ENCODE measurements at regions not wholly inside any gene's neighbourhood (a gene's known extent, or its start where the extent isn't known, plus 50 kb on each side); places are given as distances from the start of the nearest gene placed in this dataset.

- Histone ChIP-seq H2AFZ (ENCODE audit: low read length) (no peak overlapping the region), H3K36me3 (ENCODE audit: insufficient read depth, low read length) (no peaks in the 10 kb centered on the region), H3K27me3 (ENCODE audit: insufficient read depth, low read length) (no peaks in the 10 kb centered on the region), H3K79me2 (ENCODE audit: insufficient read depth, low read length) (no peaks in the 10 kb centered on the region), H4K20me1 (ENCODE audit: insufficient read depth, low read length) (no peaks in the 10 kb centered on the region), H3K4me1 (ENCODE audit: insufficient read depth, low read length) (no peaks in the 10 kb centered on the region), H3K27ac (ENCODE audit: low read depth, low read length) (no peak overlapping the region), H3K4me2 (ENCODE audit: insufficient read depth, low read length) (no peak overlapping the region), H3K4me3 (ENCODE audit: insufficient read depth, low read length) (no peak overlapping the region), H3K9me3 (ENCODE audit: low read depth, low read length) (no peaks in the 10 kb centered on the region)
- TF ChIP-seq, protein P1, sequence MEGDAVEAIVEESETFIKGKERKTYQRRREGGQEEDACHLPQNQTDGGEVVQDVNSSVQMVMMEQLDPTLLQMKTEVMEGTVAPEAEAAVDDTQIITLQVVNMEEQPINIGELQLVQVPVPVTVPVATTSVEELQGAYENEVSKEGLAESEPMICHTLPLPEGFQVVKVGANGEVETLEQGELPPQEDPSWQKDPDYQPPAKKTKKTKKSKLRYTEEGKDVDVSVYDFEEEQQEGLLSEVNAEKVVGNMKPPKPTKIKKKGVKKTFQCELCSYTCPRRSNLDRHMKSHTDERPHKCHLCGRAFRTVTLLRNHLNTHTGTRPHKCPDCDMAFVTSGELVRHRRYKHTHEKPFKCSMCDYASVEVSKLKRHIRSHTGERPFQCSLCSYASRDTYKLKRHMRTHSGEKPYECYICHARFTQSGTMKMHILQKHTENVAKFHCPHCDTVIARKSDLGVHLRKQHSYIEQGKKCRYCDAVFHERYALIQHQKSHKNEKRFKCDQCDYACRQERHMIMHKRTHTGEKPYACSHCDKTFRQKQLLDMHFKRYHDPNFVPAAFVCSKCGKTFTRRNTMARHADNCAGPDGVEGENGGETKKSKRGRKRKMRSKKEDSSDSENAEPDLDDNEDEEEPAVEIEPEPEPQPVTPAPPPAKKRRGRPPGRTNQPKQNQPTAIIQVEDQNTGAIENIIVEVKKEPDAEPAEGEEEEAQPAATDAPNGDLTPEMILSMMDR (IDR thresholded peaks at IDR 0.05; ENCODE audit: extremely low read depth, low read depth, low read length) = no peak
- no peak for DNase-seq (ENCODE audit: insufficient read length, low spot score, missing footprints)
Measured at GRCh38 chr3:89580859-89581258, 473.4 kb downstream of the EPHA3 start.

GRCh38 chr3:89584398-89584797 lies 477.0 kb downstream of the EPHA3 start:
- DNase-seq (ENCODE audit: insufficient read length, low spot score, missing footprints) = no peak
- H3K4me3 ChIP-seq (ENCODE audit: insufficient read depth, low read length) = no peak overlapping the region
- H3K9me3 ChIP-seq (ENCODE audit: low read depth, low read length) = no peaks in the 10 kb centered on the region
- no peak overlapping the region for H3K4me2 ChIP-seq (ENCODE audit: insufficient read depth, low read length)
- no peaks in the 10 kb centered on the region for H3K79me2 ChIP-seq (ENCODE audit: insufficient read depth, low read length)
- H3K27ac ChIP-seq (ENCODE audit: low read depth, low read length) = no peak overlapping the region
- no peak overlapping the region for H2AFZ ChIP-seq (ENCODE audit: low read length)
- no peaks in the 10 kb centered on the region for H3K36me3 ChIP-seq (ENCODE audit: insufficient read depth, low read length)
- H3K4me1 ChIP-seq (ENCODE audit: insufficient read depth, low read length) = no peaks in the 10 kb centered on the region
- H3K27me3 ChIP-seq (ENCODE audit: insufficient read depth, low read length) = no peaks in the 10 kb centered on the region
- TF ChIP-seq, protein P1 (IDR thresholded peaks at IDR 0.05; ENCODE audit: extremely low read depth, low read depth, low read length) = no peak
- no peaks in the 10 kb centered on the region for H4K20me1 ChIP-seq (ENCODE audit: insufficient read depth, low read length)

GRCh38 chr3:89586256-89586655 lies 478.8 kb downstream of the EPHA3 start:
- no peak overlapping the region for H3K4me2 ChIP-seq (ENCODE audit: insufficient read depth, low read length)
- H3K4me3 ChIP-seq (ENCODE audit: insufficient read depth, low read length) = no peak overlapping the region
- no peak for DNase-seq (ENCODE audit: insufficient read length, low spot score, missing footprints)
- no peak overlapping the region for H2AFZ ChIP-seq (ENCODE audit: low read length)
- H3K79me2 ChIP-seq (ENCODE audit: insufficient read depth, low read length) = no peaks in the 10 kb centered on the region
- no peak overlapping the region for H3K27ac ChIP-seq (ENCODE audit: low read depth, low read length)
- H3K36me3 ChIP-seq (ENCODE audit: insufficient read depth, low read length) = no peaks in the 10 kb centered on the region
- no peaks in the 10 kb centered on the region for H4K20me1 ChIP-seq (ENCODE audit: insufficient read depth, low read length)
- no peaks in the 10 kb centered on the region for H3K9me3 ChIP-seq (ENCODE audit: low read depth, low read length)
- H3K4me1 ChIP-seq (ENCODE audit: insufficient read depth, low read length) = no peaks in the 10 kb centered on the region
- no peaks in the 10 kb centered on the region for H3K27me3 ChIP-seq (ENCODE audit: insufficient read depth, low read length)
- TF ChIP-seq, protein P1 (IDR thresholded peaks at IDR 0.05; ENCODE audit: extremely low read depth, low read depth, low read length) = no peak

DNA sequence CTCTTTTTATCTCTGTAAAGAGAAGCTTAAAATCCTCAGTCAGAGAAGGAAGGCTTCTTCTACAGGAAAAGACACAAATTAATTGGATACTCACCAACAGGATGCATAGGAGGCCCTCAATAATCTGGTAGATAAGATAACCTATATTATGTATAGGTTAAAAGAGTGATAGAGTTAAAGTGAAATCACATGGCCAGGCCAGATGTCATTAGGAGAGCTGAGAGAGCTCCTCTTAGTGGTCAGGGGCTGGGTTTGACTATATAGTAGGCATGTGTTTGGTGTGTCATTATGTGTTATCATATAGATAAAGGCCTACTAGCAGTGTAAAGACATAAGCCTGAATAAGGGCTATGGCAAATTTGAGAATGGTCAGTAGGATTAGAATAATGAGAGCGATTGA lies 479.3 kb downstream of the EPHA3 start:
- TF ChIP-seq, protein P1 (IDR thresholded peaks at IDR 0.05; ENCODE audit: extremely low read depth, low read depth, low read length) = no peak
- H3K4me1 ChIP-seq (ENCODE audit: insufficient read depth, low read length) = no peaks in the 10 kb centered on the region
- no peak overlapping the region for H3K27ac ChIP-seq (ENCODE audit: low read depth, low read length)
- H2AFZ ChIP-seq (ENCODE audit: low read length) = no peak overlapping the region
- no peaks in the 10 kb centered on the region for H3K27me3 ChIP-seq (ENCODE audit: insufficient read depth, low read length)
- no peaks in the 10 kb centered on the region for H3K36me3 ChIP-seq (ENCODE audit: insufficient read depth, low read length)
- no peak overlapping the region for H3K4me3 ChIP-seq (ENCODE audit: insufficient read depth, low read length)
- H3K9me3 ChIP-seq (ENCODE audit: low read depth, low read length) = no peaks in the 10 kb centered on the region
- DNase-seq (ENCODE audit: insufficient read length, low spot score, missing footprints) = no peak
- H3K79me2 ChIP-seq (ENCODE audit: insufficient read depth, low read length) = no peaks in the 10 kb centered on the region
- H4K20me1 ChIP-seq (ENCODE audit: insufficient read depth, low read length) = no peaks in the 10 kb centered on the region
- H3K4me2 ChIP-seq (ENCODE audit: insufficient read depth, low read length) = no peak overlapping the region

Data from osteoblast (primary cell).